K562 (cell line): ENCODE measurements at regions not wholly inside any gene's neighbourhood (a gene's known extent, or its start where the extent isn't known, plus 50 kb on each side); places are given as distances from the start of the nearest gene placed in this dataset.

Source experiments
- ATAC-seq: fragments of 200-7000 bp; cut with Tn5 transposase; 3 replicates; pipeline ENCODE4 v1.9.1; 2020; ENCODE audit warnings: moderate library complexity
- BruUV-seq: library from RNA; stranded (reverse); fragments of 400-500 nt; replicated peaks from 2 replicates; lab custom pipeline; 2021; lab: Mats Ljungman, UMichigan
- CTCF ChIA-PET: fragments of 300-600 bp; formaldehyde crosslinking; extraction: SDS; loops from one replicate; lab custom pipeline; 2021; ENCODE audit warnings: low intra/inter-chr PET ratio; lab: Yijun Ruan, JAX
- POLR2A ChIA-PET: fragments of 300-600, 350-650 bp; sonication (Branson Sonifier 250); formaldehyde crosslinking; extraction: SDS; loops from one replicate; lab custom pipeline; 2021; ENCODE audit warnings: antibody characterized with exemption, inconsistent platforms; lab: Yijun Ruan, JAX
- DNase-seq, 4 experiments: peaks; one replicate each; pipeline versions ENCODE4 v3.0.0 to v3.0.0-alpha.2; 2011 to 2018; ENCODE audit warnings: low spot score in 3 of 4, mixed read lengths in 3 of 4; ENCODE audit errors: extremely low read depth in 1 of 4
- FAIRE-seq: peaks from 2 replicates; lab custom pipeline; 2011; peaks lifted over from hg19 to GRCh38; lab: Jason Lieb, UNC
- H2AFZ ChIP-seq: 2 replicates; pipeline ENCODE4 v1.6.0; 2011; ENCODE audit warnings: low read depth, low read length, control low read depth, inconsistent platforms
- H3K27ac ChIP-seq: fragments of 200-600 bp; 3 replicates; pipeline ENCODE4 v1.8.0; 2011; ENCODE audit warnings: low read depth, mild to moderate bottlenecking, control low read depth, inconsistent platforms, low read length, moderate library complexity, mixed read lengths; ENCODE audit errors: extremely low read depth
- H3K27me3 ChIP-seq, 2 experiments: fragments of 300-600 bp in 1 of 2; 2 replicates in 1 of 2; 3 replicates in 1 of 2; pipeline versions ENCODE4 v1.6.0 to v1.8.0; 2011; ENCODE audit warnings: inconsistent platforms in 2 of 2, low read length in 2 of 2, mild to moderate bottlenecking in 1 of 2, mixed read lengths in 1 of 2, moderate library complexity in 1 of 2; ENCODE audit not compliant: control insufficient read depth in 2 of 2, insufficient read depth in 2 of 2
- H3K36me3 ChIP-seq: fragments of 300-600 bp; 3 replicates; pipeline ENCODE4 v1.8.0; 2011; ENCODE audit warnings: mild to moderate bottlenecking, low read length, inconsistent platforms; ENCODE audit not compliant: control insufficient read depth, insufficient read depth
- H3K4me1 ChIP-seq, 2 experiments: fragments of 200-600 bp in 1 of 2; replicated peaks in 1 of 2; 2 replicates in 1 of 2; 3 replicates in 1 of 2; pipeline versions ENCODE4 v1.5.1 to v1.8.0; 2011; ENCODE audit warnings: inconsistent platforms in 2 of 2, low read length in 2 of 2, mild to moderate bottlenecking in 1 of 2, mixed read lengths in 1 of 2, moderate library complexity in 1 of 2; ENCODE audit not compliant: control insufficient read depth in 2 of 2, insufficient read depth in 2 of 2
- H3K4me2 ChIP-seq: 2 replicates; pipeline ENCODE4 v1.6.1; 2011; ENCODE audit warnings: low read length, control low read depth, inconsistent platforms, mixed read lengths; ENCODE audit not compliant: insufficient read depth
- H3K4me3 ChIP-seq: fragments of 200-600 bp; sonication (generic), shearing (Covaris generic); 2 replicates; pipeline ENCODE4 v1.5.1; 2016; ENCODE audit warnings: control low read depth, inconsistent platforms
- H3K79me2 ChIP-seq: fragments of 200-600 bp; 3 replicates; pipeline ENCODE4 v1.8.0; 2011; ENCODE audit warnings: low read length, inconsistent platforms; ENCODE audit not compliant: control insufficient read depth, insufficient read depth
- H3K9ac ChIP-seq, 2 experiments: 2 replicates each; pipeline versions ENCODE4 v1.6.0 to v1.6.1; 2011; ENCODE audit warnings: low read depth in 2 of 2, low read length in 2 of 2, control low read depth in 1 of 2, inconsistent platforms in 1 of 2, mild to moderate bottlenecking in 1 of 2, mixed read lengths in 1 of 2; ENCODE audit not compliant: insufficient read depth in 1 of 2
- H3K9me1 ChIP-seq: one replicate; pipeline ENCODE4 v1.6.0; 2011; ENCODE audit warnings: inconsistent platforms, mild to moderate bottlenecking, low read length, moderate library complexity; ENCODE audit not compliant: control insufficient read depth, insufficient read depth
- H3K9me3 ChIP-seq: replicated peaks from 2 replicates; pipeline ENCODE4 v1.5.1; 2011; ENCODE audit warnings: low read depth, low read length, inconsistent platforms; ENCODE audit not compliant: control insufficient read depth, insufficient read depth
- H4K20me1 ChIP-seq: replicated peaks from 2 replicates; pipeline ENCODE4 v1.6.1; 2011; ENCODE audit warnings: low read length, inconsistent platforms, mixed read lengths; ENCODE audit not compliant: control insufficient read depth, insufficient read depth
- CBFB ChIP-seq: sonication (generic); formaldehyde crosslinking; IDR thresholded peaks from 2 replicates; pipeline ENCODE4 v1.4.0; 2020; ENCODE audit warnings: mild to moderate bottlenecking, missing genetic modification reagents
- EGR1 ChIP-seq: fragments of 450-650 bp; conservative IDR thresholded peaks from 2 replicates; pipeline ENCODE4 v1.6.1; 2017; ENCODE audit warnings: mild to moderate bottlenecking
- FOXJ3 ChIP-seq: sonication (generic); formaldehyde crosslinking; IDR thresholded peaks from 2 replicates; pipeline ENCODE4 v1.4.0; 2020; ENCODE audit warnings: mild to moderate bottlenecking, missing genetic modification reagents
- RB1 ChIP-seq: fragments of 450-650 bp; IDR thresholded peaks from 2 replicates; pipeline ENCODE4 v1.6.1; 2017; ENCODE audit warnings: low read depth, mild to moderate bottlenecking
- ZC3H11A ChIP-seq: IDR thresholded peaks from 2 replicates; pipeline ENCODE4 v1.6.1; 2012; ENCODE audit warnings: low read depth, low read length, improper control_type of control experiment
- WGBS: fragments of 100-300 bp; shearing (Covaris generic); methylation state at CpG from one replicate; pipeline ENCODE4 v1.1.6; 2016; ENCODE audit warnings: low coverage, mixed read lengths; ENCODE audit not compliant: insufficient coverage; ENCODE audit errors: missing lambda C conversion rate; 5-methylcytosine and 5-hydroxymethylcytosine counted together
- in situ Hi-C: fragments of 300-500 bp; cut with MboI; formaldehyde crosslinking; loops from 4 replicates; pipeline ENCODE4 v1.15.0; 2018; ENCODE audit warnings: inconsistent platforms, mixed read lengths
- intact Hi-C: fragments of 100-400 bp; cut with micrococcal nuclease; formaldehyde crosslinking; loops from 2 replicates; pipeline ENCODE4 v1.14.2; 2022
- TF ChIP-seq, protein P1 (sequence below), 2 experiments: IDR thresholded peaks; 2 replicates each; pipeline ENCODE4 v1.6.1; 2012; ENCODE audit warnings: improper control_type of control experiment in 2 of 2, low read depth in 2 of 2, low read length in 2 of 2, borderline replicate concordance in 1 of 2
- TF ChIP-seq, protein P2 (sequence below): sonication (generic); formaldehyde crosslinking; IDR thresholded peaks from 2 replicates; pipeline ENCODE4 v1.8.1; 2022; ENCODE audit warnings: missing genetic modification reagents
- TF ChIP-seq, protein P3 (sequence below), 2 experiments: fragments of 450-650 bp; IDR thresholded peaks; 2 replicates each; pipeline ENCODE4 v1.6.1; 2016; ENCODE audit warnings: mild to moderate bottlenecking in 2 of 2, borderline replicate concordance in 1 of 2, low read depth in 1 of 2, moderate library complexity in 1 of 2
- TF ChIP-seq, protein P4 (sequence below): fragments of 250-450 bp; sonication (Bioruptor Pico); IDR thresholded peaks from 2 replicates; pipeline ENCODE4 v1.4.0; 2020; ENCODE audit warnings: mild to moderate bottlenecking, moderate library complexity

DNA sequence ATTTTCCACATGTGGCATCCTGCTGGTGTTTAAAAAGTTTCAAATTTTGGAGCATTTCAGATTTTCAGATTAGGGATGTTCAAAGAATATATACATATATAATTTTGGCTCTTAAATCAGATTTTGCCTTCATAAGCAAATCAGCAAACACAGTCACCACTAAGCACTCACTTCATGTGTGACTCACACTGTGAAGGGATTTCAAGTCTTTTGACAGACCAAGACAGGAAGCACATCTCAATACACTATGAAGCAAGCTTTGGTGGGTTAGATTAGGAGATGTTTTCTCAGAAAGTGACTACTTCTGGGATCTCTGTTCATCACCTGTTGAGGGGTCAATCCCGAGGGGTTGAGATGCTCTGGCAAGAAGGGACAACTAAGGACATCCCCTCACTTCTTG, 227.8 kb upstream of the RBBP8 start:
- Histone ChIP-seq H3K36me3 (no peaks in the 10 kb centered on the region), H4K20me1 (no peaks in the 10 kb centered on the region), H2AFZ (no peak overlapping the region), H3K9me1 (no peaks in the 10 kb centered on the region), H3K4me2 (no peak overlapping the region), H3K27ac (no peak overlapping the region), H3K27me3 (peaks cover 0 to 4% of the 10 kb centered on the region in 2 experiments; a peak in 2 of 5 replicates), H3K4me3 (no peak overlapping the region), H3K9ac (no peak overlapping the region), H3K79me2 (no peaks in the 10 kb centered on the region), H3K9me3 (no peaks in the 10 kb centered on the region), H3K4me1 (no peaks in the 10 kb centered on the region; a peak in 1 of 5 replicates)
- ChIA-PET CTCF (no interaction called here), POLR2A (no interaction called here)
- in situ Hi-C loops (no loop called here), intact Hi-C loops (no loop called here)
- FAIRE-seq (no peak), DNase-seq (no peak), ATAC-seq (no peak)
- no TSS peak for BruUV-seq
- TF ChIP-seq ZC3H11A (no peak), EGR1 (no peak), FOXJ3 (no peak), CBFB (CRISPR knock-in tag) (no peak), RB1 (no peak)
- TF ChIP-seq, protein P1, sequence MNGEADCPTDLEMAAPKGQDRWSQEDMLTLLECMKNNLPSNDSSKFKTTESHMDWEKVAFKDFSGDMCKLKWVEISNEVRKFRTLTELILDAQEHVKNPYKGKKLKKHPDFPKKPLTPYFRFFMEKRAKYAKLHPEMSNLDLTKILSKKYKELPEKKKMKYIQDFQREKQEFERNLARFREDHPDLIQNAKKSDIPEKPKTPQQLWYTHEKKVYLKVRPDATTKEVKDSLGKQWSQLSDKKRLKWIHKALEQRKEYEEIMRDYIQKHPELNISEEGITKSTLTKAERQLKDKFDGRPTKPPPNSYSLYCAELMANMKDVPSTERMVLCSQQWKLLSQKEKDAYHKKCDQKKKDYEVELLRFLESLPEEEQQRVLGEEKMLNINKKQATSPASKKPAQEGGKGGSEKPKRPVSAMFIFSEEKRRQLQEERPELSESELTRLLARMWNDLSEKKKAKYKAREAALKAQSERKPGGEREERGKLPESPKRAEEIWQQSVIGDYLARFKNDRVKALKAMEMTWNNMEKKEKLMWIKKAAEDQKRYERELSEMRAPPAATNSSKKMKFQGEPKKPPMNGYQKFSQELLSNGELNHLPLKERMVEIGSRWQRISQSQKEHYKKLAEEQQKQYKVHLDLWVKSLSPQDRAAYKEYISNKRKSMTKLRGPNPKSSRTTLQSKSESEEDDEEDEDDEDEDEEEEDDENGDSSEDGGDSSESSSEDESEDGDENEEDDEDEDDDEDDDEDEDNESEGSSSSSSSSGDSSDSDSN (IDR thresholded peaks at IDR 0.05; ENCODE audit: borderline replicate concordance in 1 of 2, low read depth in 2 of 2, low read length in 2 of 2): no peak
- TF ChIP-seq, protein P2, sequence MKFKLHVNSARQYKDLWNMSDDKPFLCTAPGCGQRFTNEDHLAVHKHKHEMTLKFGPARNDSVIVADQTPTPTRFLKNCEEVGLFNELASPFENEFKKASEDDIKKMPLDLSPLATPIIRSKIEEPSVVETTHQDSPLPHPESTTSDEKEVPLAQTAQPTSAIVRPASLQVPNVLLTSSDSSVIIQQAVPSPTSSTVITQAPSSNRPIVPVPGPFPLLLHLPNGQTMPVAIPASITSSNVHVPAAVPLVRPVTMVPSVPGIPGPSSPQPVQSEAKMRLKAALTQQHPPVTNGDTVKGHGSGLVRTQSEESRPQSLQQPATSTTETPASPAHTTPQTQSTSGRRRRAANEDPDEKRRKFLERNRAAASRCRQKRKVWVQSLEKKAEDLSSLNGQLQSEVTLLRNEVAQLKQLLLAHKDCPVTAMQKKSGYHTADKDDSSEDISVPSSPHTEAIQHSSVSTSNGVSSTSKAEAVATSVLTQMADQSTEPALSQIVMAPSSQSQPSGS: no peak
- TF ChIP-seq, protein P3, sequence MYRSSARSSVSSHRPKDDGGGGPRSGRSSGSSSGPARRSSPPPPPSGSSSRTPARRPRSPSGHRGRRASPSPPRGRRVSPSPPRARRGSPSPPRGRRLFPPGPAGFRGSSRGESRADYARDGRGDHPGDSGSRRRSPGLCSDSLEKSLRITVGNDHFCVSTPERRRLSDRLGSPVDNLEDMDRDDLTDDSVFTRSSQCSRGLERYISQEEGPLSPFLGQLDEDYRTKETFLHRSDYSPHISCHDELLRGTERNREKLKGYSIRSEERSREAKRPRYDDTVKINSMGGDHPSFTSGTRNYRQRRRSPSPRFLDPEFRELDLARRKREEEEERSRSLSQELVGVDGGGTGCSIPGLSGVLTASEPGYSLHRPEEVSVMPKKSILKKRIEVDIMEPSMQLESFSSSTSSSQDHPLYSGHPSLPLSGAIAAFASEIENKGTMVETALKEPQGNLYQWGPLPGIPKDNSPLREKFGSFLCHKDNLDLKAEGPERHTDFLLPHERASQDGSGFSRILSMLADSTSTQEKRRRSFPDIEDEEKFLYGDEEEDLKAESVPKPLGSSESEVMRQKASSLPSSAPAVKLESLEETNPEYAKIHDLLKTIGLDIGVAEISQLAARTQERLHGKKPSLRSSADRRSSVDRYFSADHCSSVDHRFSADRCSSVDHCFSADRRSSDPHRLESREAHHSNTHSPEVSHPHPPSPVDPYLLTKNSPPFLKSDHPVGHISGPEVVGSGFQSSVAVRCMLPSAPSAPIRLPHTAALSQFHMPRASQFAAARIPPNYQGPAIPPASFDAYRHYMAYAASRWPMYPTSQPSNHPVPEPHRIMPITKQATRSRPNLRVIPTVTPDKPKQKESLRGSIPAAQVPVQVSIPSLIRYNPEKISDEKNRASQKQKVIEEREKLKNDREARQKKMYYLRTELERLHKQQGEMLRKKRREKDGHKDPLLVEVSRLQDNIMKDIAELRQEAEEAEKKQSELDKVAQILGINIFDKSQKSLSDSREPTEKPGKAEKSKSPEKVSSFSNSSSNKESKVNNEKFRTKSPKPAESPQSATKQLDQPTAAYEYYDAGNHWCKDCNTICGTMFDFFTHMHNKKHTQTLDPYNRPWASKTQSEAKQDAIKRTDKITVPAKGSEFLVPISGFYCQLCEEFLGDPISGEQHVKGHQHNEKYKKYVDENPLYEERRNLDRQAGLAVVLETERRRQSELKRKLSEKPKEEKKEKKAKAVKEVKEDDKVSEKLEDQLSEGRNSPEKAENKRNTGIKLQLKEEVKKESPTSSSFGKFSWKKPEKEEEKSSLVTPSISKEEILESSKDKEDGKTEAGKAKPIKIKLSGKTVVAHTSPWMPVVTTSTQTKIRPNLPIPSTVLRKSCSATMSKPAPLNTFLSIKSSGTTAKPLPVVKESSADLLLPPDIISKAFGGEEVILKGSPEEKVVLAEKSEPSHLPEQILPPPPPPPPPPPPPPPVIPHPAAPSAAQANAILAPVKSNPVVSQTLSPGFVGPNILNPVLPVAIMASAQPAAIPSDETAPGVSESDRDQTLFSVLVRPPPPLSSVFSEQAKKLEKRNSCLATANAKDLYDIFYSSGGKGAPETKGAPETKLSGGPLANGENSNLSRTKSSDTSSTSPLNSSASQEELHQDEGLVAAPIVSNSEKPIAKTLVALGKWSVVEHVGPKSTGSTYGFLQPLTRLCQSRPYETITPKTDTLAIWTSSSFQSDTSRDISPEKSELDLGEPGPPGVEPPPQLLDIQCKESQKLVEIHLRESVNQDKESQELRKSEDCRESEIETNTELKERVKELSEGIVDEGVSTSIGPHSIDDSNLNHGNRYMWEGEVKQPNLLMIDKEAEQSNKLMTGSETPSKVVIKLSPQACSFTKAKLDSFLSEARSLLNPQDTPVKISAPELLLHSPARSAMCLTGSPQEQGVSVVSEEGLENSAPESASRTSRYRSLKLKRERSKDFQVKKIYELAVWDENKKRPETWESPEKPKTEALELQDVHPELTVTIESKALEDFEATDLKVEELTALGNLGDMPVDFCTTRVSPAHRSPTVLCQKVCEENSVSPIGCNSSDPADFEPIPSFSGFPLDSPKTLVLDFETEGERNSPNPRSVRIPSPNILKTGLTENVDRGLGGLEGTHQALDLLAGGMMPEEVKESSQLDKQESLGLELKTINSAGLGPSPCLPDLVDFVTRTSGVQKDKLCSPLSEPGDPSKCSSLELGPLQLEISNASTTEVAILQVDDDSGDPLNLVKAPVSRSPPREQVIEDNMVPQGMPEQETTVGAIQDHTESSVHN (IDR thresholded peaks at IDR 0.05; ENCODE audit: borderline replicate concordance in 1 of 2, low read depth in 1 of 2): no peak
- TF ChIP-seq, protein P4, sequence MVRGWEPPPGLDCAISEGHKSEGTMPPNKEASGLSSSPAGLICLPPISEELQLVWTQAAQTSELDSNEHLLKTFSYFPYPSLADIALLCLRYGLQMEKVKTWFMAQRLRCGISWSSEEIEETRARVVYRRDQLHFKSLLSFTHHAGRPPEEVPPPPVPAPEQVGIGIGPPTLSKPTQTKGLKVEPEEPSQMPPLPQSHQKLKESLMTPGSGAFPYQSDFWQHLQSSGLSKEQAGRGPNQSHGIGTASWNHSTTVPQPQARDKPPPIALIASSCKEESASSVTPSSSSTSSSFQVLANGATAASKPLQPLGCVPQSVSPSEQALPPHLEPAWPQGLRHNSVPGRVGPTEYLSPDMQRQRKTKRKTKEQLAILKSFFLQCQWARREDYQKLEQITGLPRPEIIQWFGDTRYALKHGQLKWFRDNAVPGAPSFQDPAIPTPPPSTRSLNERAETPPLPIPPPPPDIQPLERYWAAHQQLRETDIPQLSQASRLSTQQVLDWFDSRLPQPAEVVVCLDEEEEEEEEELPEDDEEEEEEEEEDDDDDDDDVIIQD: no peak
- 0% methylated on average over 1 of the region's 1 CpG for WGBS
